RWPE2 (cell line): ENCODE measurements at regions not wholly inside any gene's neighbourhood (a gene's known extent, or its start where the extent isn't known, plus 50 kb on each side); places are given as distances from the start of the nearest gene placed in this dataset.
"Not testable (repeated sequence)": the region's sequence is repeated elsewhere in the genome, so short reads cannot be mapped to it uniquely, and the experiment has no call there.

Experiments
- ATAC-seq: fragments of 200-7000 bp; cut with Tn5 transposase; 3 replicates; pipeline ENCODE4 v1.9.1; 2021; ENCODE audit warnings: low read depth
- DNase-seq: peaks from one replicate; pipeline ENCODE4 v3.0.0-alpha.2; 2020; ENCODE audit warnings: low spot score
- H3K27ac ChIP-seq: fragments of 450-650 bp; 2 replicates; pipeline ENCODE4 v1.5.1; 2017; ENCODE audit warnings: mild to moderate bottlenecking; ENCODE audit not compliant: poor library complexity, severe bottlenecking
- H3K27me3 ChIP-seq: fragments of 250-450 bp; sonication (Bioruptor Pico); 2 replicates; pipeline ENCODE4 v1.5.1; 2021; ENCODE audit warnings: mild to moderate bottlenecking, moderate library complexity; ENCODE audit not compliant: insufficient read depth, poor library complexity, severe bottlenecking
- H3K36me3 ChIP-seq: fragments of 250-450 bp; sonication (Bioruptor Pico); 2 replicates; pipeline ENCODE4 v1.5.1; 2020; ENCODE audit warnings: low read depth, mild to moderate bottlenecking, moderate library complexity
- H3K4me1 ChIP-seq: fragments of 250-450 bp; sonication (Bioruptor Pico); 2 replicates; pipeline ENCODE4 v1.5.1; 2021; ENCODE audit warnings: mild to moderate bottlenecking, moderate library complexity; ENCODE audit not compliant: insufficient read depth, poor library complexity, severe bottlenecking
- H3K4me3 ChIP-seq: fragments of 250-450 bp; sonication (Bioruptor Pico); 2 replicates; pipeline ENCODE4 v1.5.1; 2021; ENCODE audit warnings: mild to moderate bottlenecking, moderate library complexity; ENCODE audit not compliant: severe bottlenecking
- H3K9me3 ChIP-seq: fragments of 250-450 bp; sonication (Bioruptor Pico); 2 replicates; pipeline ENCODE4 v1.5.1; 2021; ENCODE audit warnings: mild to moderate bottlenecking, moderate library complexity; ENCODE audit not compliant: severe bottlenecking
- TF ChIP-seq, protein P1 (sequence below): fragments of 450-650 bp; IDR thresholded peaks from one replicate; pipeline ENCODE4 v1.5.1; 2017; ENCODE audit warnings: mild to moderate bottlenecking, moderate library complexity; ENCODE audit not compliant: poor library complexity, severe bottlenecking

GRCh38 chr6:133088931-133089695, 152.0 kb upstream of the EYA4 start:
- TF ChIP-seq, protein P1, sequence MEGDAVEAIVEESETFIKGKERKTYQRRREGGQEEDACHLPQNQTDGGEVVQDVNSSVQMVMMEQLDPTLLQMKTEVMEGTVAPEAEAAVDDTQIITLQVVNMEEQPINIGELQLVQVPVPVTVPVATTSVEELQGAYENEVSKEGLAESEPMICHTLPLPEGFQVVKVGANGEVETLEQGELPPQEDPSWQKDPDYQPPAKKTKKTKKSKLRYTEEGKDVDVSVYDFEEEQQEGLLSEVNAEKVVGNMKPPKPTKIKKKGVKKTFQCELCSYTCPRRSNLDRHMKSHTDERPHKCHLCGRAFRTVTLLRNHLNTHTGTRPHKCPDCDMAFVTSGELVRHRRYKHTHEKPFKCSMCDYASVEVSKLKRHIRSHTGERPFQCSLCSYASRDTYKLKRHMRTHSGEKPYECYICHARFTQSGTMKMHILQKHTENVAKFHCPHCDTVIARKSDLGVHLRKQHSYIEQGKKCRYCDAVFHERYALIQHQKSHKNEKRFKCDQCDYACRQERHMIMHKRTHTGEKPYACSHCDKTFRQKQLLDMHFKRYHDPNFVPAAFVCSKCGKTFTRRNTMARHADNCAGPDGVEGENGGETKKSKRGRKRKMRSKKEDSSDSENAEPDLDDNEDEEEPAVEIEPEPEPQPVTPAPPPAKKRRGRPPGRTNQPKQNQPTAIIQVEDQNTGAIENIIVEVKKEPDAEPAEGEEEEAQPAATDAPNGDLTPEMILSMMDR: no peak
- no peak overlapping the region for H3K4me3 ChIP-seq
- peaks cover 5% of the 10 kb centered on the region for H3K4me1 ChIP-seq
- H3K9me3 ChIP-seq: no peaks in the 10 kb centered on the region
- DNase-seq: no peak
- H3K36me3 ChIP-seq: no peaks in the 10 kb centered on the region
- no peak for ATAC-seq
- no peaks in the 10 kb centered on the region for H3K27me3 ChIP-seq
- no peak overlapping the region for H3K27ac ChIP-seq

GRCh38 chr6:133092199-133092598, 149.0 kb upstream of the EYA4 start:
- TF ChIP-seq, protein P1: no peak
- Histone ChIP-seq H3K36me3 (no peaks in the 10 kb centered on the region), H3K9me3 (no peaks in the 10 kb centered on the region), H3K27ac (no peak overlapping the region), H3K27me3 (no peaks in the 10 kb centered on the region), H3K4me3 (no peak overlapping the region), H3K4me1 (peaks cover 9% of the 10 kb centered on the region)
- ATAC-seq: no peak
- no peak for DNase-seq

- H3K27me3 ChIP-seq: no peaks in the 10 kb centered on the region
- TF ChIP-seq, protein P1: no peak
- H3K4me3 ChIP-seq: no peak overlapping the region
- H3K4me1 ChIP-seq: peaks cover 14% of the 10 kb centered on the region
- no peak overlapping the region for H3K27ac ChIP-seq
- ATAC-seq (no peak), DNase-seq (no peak)
- H3K36me3 ChIP-seq: no peaks in the 10 kb centered on the region
- H3K9me3 ChIP-seq: no peaks in the 10 kb centered on the region
Observed at GRCh38 chr6:133092771-133093170, 148.4 kb upstream of the EYA4 start.

DNA sequence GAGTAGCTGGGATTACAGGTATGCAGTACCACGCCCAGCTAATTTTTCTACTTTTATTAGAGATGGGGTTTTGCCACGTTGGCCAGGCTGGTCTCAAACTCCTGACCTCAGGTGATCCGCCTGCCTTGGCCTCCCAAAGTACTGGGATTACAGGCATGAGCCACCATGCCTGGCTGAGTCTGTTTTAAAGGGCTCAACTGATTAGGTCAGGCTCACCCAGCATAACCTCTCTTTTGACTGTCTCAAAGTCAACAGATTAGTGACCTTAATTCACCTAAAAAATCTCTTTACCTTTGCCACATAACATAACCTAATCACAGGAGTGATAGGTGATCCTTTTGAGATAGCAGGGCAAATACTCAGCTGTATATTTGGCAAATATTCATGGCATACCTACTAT, 147.9 kb upstream of the EYA4 start:
- not testable (repeated sequence) for H3K36me3 ChIP-seq, ATAC-seq, H3K27ac ChIP-seq

DNA sequence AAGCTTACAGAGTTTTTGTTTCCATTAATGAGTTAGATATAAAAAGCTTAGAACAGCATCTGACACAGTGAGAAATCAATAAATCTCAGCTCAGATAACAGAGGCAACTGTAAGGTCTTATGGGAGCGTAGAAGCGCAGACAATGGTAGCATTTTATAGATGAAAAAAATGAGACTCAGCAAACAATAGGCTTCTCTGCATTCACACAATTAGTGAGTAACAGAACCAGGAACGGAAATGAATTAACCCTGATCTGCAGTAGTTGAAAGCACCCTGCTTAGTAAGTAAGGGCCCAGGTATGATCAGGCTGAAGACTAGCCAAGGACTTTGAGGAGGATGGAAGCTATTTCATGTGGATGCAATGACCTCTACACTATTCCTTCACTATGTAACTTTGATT, 147.2 kb upstream of the EYA4 start:
- TF ChIP-seq, protein P1: no peak
- Histone ChIP-seq H3K27ac (no peak overlapping the region), H3K36me3 (no peaks in the 10 kb centered on the region), H3K27me3 (no peaks in the 10 kb centered on the region), H3K4me1 (peaks cover 21% of the 10 kb centered on the region), H3K9me3 (no peaks in the 10 kb centered on the region), H3K4me3 (no peak overlapping the region)
- no peak for DNase-seq
- ATAC-seq: no peak

More for the DNA sequence above, 147.9 kb upstream of the EYA4 start:
- H3K4me1 ChIP-seq: peaks cover 14% of the 10 kb centered on the region
- not testable (repeated sequence) for H3K4me3 ChIP-seq, H3K9me3 ChIP-seq, DNase-seq, H3K27me3 ChIP-seq
